Retinal pigment epithelial cell (primary cell): ENCODE measurements at regions not wholly inside any gene's neighbourhood (a gene's known extent, or its start where the extent isn't known, plus 50 kb on each side); places are given as distances from the start of the nearest gene placed in this dataset.

Experiments
- DNase-seq: peaks from one replicate; pipeline ENCODE4 v3.0.0-alpha.2; 2010; ENCODE audit warnings: low read depth
- H3K4me3 ChIP-seq: 2 replicates; pipeline ENCODE4 v1.5.1; 2011; ENCODE audit warnings: mild to moderate bottlenecking, low read length, control low read depth, moderate library complexity
- CTCF ChIP-seq: conservative IDR thresholded peaks from 2 replicates; pipeline ENCODE4 v1.5.1; 2011; ENCODE audit warnings: low read depth, low read length, control low read depth, inconsistent platforms

GRCh38 chr6:101296169-101296960, 97.1 kb upstream of the GRIK2 start:
- DNase-seq: no peak
- no peak for TF ChIP-seq CTCF
- H3K4me3 ChIP-seq: no peak overlapping the region

DNA sequence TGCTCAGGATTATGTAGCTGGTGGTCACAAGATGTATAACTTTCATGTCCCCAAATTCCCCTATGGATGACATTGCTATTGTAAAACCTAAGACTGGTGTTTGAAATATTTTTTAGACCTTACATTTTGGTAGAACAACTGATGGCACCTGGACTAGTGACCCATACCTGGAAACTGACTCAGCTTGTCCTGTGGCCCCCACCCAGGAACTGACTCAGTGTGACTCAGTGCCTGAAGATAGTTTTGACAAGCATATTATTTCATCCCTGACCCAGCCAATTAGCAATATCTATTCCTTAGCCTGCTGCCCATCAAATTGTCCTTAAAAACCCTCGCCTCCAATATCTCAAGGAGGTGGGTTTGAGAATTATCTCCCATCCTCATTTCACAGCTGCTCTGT, 90.9 kb upstream of the GRIK2 start:
- H3K4me3 ChIP-seq: no peak overlapping the region
- TF ChIP-seq CTCF: no peak
- DNase-seq: no peak

GRCh38 chr6:101303495-101303894, 90.0 kb upstream of the GRIK2 start:
- no peak for TF ChIP-seq CTCF
- H3K4me3 ChIP-seq: no peak overlapping the region
- no peak for DNase-seq

DNA sequence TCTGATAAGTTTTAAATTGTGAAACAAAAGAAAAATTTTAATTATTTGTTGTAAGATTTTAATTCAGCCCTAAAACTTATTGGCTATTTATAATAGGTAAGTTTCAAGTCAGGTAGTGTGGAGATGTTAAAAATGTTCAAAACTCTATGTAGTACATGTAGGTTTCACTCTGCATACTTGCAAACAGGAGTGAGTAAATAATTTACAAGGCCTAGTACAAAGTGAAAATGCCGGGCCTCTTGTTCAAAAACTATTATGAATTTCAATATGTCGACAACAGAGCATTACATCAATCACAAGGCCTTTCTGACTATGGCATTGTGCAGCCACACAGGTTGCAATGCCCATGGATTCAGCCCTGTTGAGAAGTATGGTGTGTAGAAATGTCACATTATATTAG, 80.9 kb upstream of the GRIK2 start:
- no peak for DNase-seq
- no peak overlapping the region for H3K4me3 ChIP-seq
- no peak for TF ChIP-seq CTCF

GRCh38 chr6:101322921-101323320, 70.6 kb upstream of the GRIK2 start:
- no peak overlapping the region for H3K4me3 ChIP-seq
- no peak for TF ChIP-seq CTCF
- no peak for DNase-seq

DNA sequence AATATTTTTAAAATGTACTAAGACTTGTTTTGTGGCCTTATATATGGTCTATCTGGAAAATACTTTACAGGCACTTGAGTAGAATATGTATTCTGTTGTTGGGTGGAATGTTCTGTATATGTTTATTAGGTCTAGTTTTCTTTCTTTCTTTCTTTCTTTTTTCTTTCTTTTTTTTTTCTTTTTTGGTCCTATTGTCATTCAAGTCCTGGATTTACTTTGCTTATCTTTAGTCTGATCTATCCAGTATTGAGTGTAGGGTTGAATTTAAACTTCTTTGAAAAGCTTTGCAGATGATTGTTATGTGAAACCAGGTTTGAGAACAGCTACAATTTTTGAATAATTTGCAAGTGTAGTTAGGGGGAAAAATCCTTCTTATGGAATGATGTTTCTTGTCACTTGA, 67.1 kb upstream of the GRIK2 start:
- no peak for DNase-seq
- H3K4me3 ChIP-seq: no peak overlapping the region
- TF ChIP-seq CTCF: no peak

GRCh38 chr6:101341926-101342325, 51.6 kb upstream of the GRIK2 start:
- no peak overlapping the region for H3K4me3 ChIP-seq
- no peak for TF ChIP-seq CTCF
- no peak for DNase-seq
